ENCODE measurements at regions not wholly inside any gene's neighbourhood (a gene's known extent, or its start where the extent isn't known, plus 50 kb on each side); places are given as distances from the start of the nearest gene placed in this dataset.

DNA sequence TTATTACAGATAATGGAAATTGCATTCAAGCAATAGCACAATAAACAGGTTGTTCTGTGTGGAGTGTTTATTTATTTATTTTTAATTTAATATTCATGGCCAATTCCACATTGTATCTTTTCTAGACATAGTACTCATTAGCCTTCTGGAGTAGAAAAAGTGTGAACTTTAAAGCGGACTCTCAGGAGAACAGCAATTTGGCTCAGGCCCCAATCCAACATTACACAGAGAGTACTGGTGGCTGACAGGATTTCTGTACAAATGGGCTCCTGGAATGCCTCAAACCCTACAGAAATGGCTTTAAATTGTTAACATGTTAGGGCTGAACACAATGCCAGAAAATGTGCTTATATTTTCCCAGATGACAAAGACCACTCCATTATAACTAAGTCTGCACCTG lies 533.9 kb upstream of the NXPH2 start:
- intact Hi-C loops (cut with micrococcal nuclease), result no loop called here
- no peak for DNase-seq (ENCODE audit: low spot score)
- Mint-ChIP-seq H3K9me3 (peaks cover 8% of the 10 kb centered on the region), H3K27me3 (ENCODE audit: low read depth) (no peaks in the 10 kb centered on the region), H3K4me1 (ENCODE audit: low read depth) (no peaks in the 10 kb centered on the region), H3K4me3 (ENCODE audit: low read depth) (no peak overlapping the region), H3K27ac (no peak overlapping the region), H3K36me3 (ENCODE audit: low read depth) (no peaks in the 10 kb centered on the region)

- H3K27me3 Mint-ChIP-seq (ENCODE audit: low read depth), result no peaks in the 10 kb centered on the region
These were observed 516.6 kb upstream of the NXPH2 start for GRCh38 chr2:139296672-139297209.

DNA sequence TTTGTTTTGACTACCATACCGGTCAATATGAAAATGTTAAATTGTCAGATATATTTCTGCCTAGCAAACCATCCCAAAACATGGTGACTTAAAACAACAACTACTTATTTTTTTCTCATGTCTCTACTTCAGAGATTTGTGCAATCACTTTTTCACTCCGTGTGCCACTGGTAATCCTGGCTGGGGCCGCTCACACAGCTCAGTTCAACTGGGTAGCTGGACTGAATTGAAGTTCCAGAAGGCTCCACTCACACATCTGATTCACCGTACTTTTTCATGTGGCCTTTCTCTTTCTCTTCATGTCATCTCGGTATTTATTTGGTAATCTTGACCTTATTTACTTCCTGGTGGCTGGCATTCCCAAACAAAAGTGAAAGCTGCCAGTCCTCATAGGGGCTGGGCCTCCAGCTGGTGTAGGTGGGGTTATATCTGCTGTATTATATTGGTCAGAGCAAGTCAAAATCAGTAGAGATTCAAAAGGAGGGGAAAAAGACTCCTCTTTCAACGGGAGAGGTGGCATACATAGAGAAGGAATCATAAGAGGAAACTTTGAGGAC lies 513.9 kb upstream of the NXPH2 start:
- Mint-ChIP-seq H3K36me3 (ENCODE audit: low read depth) (no peaks in the 10 kb centered on the region), H3K4me1 (ENCODE audit: low read depth) (no peaks in the 10 kb centered on the region), H3K27ac (no peak overlapping the region), H3K4me3 (ENCODE audit: low read depth) (no peak overlapping the region), H3K9me3 (peaks cover 21% of the 10 kb centered on the region), H3K27me3 (ENCODE audit: low read depth) (no peaks in the 10 kb centered on the region)
- no peak for DNase-seq (ENCODE audit: low spot score)
- intact Hi-C loops (cut with micrococcal nuclease), result no loop called here

More at GRCh38 chr2:139296672-139297209, 516.6 kb upstream of the NXPH2 start:
- no peaks in the 10 kb centered on the region for H3K4me1 Mint-ChIP-seq (ENCODE audit: low read depth)
- no peaks in the 10 kb centered on the region for H3K36me3 Mint-ChIP-seq (ENCODE audit: low read depth)
- intact Hi-C loops (cut with micrococcal nuclease), result no loop called here
- H3K9me3 Mint-ChIP-seq, result peaks cover 27% of the 10 kb centered on the region
- H3K27ac Mint-ChIP-seq, result no peak overlapping the region
- H3K4me3 Mint-ChIP-seq (ENCODE audit: low read depth), result no peak overlapping the region
- no peak for DNase-seq (ENCODE audit: low spot score)

GRCh38 chr2:139281124-139281523 lies 500.9 kb upstream of the NXPH2 start:
- H3K4me3 Mint-ChIP-seq (ENCODE audit: low read depth), result no peak overlapping the region
- H3K27ac Mint-ChIP-seq, result no peak overlapping the region
- H3K9me3 Mint-ChIP-seq, result peaks cover 54% of the 10 kb centered on the region
- no peaks in the 10 kb centered on the region for H3K4me1 Mint-ChIP-seq (ENCODE audit: low read depth)
- H3K36me3 Mint-ChIP-seq (ENCODE audit: low read depth), result no peaks in the 10 kb centered on the region
- no peaks in the 10 kb centered on the region for H3K27me3 Mint-ChIP-seq (ENCODE audit: low read depth)
- intact Hi-C loops (cut with micrococcal nuclease), result no loop called here
- no peak for DNase-seq (ENCODE audit: low spot score)

DNA sequence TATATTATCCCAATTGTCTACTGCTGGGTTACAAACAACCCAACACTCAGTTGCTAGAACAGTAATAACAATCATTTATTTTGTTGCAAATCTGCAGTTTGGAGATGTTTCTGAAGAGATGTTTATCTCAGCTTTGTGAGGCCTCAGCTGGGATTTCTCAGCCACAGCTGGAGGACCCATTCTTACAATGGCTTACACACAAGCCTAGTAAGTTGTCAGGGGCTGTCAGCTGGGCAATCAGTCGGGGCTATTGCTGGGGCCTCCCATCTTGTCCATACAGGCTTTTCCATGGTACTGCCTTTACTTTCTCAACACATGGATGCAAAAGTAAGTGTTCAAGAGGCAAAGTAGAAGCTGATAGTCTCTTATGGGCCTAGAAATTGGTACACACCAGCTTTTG lies 491.7 kb upstream of the NXPH2 start:
- no peak overlapping the region for H3K4me3 Mint-ChIP-seq (ENCODE audit: low read depth)
- peaks cover 5% of the 10 kb centered on the region for H3K9me3 Mint-ChIP-seq
- no peak overlapping the region for H3K27ac Mint-ChIP-seq
- intact Hi-C loops (cut with micrococcal nuclease), result no loop called here
- H3K27me3 Mint-ChIP-seq (ENCODE audit: low read depth), result no peaks in the 10 kb centered on the region
- H3K36me3 Mint-ChIP-seq (ENCODE audit: low read depth), result no peaks in the 10 kb centered on the region
- no peaks in the 10 kb centered on the region for H3K4me1 Mint-ChIP-seq (ENCODE audit: low read depth)
- DNase-seq (ENCODE audit: low spot score), result no peak

DNA sequence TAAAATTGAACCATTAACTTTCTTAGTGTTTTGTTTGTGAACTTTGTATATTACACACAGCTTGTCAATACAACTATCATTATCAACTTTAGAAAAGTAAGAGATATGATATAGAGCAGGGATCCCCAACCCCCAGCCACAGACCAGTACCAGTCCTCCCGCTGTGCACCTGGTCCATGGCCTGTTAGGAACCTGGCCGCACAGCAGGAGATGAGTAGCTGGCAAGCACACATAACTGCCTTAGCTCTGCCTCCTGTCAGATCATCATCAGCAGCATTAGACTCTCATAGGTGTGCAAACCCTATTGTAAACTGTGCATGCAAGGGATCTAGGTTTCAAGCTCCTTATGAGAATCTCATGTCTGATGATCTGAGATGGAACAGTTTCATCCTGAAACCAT lies 491.0 kb upstream of the NXPH2 start:
- Mint-ChIP-seq H3K9me3 (peaks cover 12% of the 10 kb centered on the region), H3K27ac (no peak overlapping the region), H3K36me3 (ENCODE audit: low read depth) (no peaks in the 10 kb centered on the region), H3K27me3 (ENCODE audit: low read depth) (no peaks in the 10 kb centered on the region), H3K4me3 (ENCODE audit: low read depth) (no peak overlapping the region), H3K4me1 (ENCODE audit: low read depth) (no peaks in the 10 kb centered on the region)
- intact Hi-C loops (cut with micrococcal nuclease), result no loop called here
- no peak for DNase-seq (ENCODE audit: low spot score)

DNA sequence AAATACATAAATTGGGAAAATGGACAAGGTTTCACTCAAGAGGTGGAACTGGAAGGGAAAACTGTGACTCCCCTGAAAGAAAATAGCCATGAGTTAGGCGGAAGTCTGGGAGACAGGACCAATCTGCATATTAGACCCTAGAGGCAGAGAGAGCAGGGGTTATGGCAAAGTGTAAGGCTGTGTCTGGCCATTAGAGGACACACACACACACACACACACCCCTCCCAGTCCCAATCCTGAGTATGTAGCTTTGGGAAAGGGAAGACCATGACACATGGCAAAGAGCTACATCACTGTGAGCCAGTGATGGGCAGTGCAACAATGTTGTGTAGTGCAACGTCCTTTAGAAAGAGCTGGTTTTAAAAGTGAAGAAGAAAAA lies 479.9 kb upstream of the NXPH2 start:
- Mint-ChIP-seq H3K4me1 (ENCODE audit: low read depth) (no peaks in the 10 kb centered on the region), H3K36me3 (ENCODE audit: low read depth) (no peaks in the 10 kb centered on the region), H3K4me3 (ENCODE audit: low read depth) (no peak overlapping the region), H3K9me3 (peaks cover 19% of the 10 kb centered on the region), H3K27ac (no peak overlapping the region), H3K27me3 (ENCODE audit: low read depth) (no peaks in the 10 kb centered on the region)
- no peak for DNase-seq (ENCODE audit: low spot score)
- intact Hi-C loops (cut with micrococcal nuclease), result no loop called here

DNA sequence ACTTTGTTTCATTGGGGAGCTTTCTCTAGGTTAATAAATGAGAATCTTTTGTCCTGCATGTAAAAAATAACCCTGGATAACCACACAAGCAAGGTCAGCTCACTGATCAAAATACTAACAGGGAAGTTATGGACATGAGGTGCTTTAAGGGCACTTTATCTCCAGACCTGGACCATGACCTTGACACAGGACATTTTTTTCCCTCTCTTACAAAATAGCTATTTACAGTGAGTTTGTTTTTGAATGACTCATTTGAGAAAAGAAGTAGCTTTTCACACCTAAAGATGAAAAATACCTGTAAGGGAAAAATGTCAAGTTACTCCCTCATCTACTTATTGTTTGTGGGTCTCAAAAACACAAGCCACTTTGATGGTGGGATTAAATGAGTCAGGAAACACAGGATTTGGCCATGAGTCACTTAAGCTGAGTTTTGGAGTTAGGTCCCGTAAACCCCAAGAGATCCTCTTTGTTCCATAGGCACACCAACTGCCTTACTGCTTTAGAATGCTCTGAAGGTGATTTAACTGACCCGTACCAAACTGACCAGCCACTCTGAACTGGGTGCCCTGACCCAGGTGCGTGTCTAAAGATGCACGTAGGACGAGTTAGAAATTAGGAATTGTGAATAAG lies 479.3 kb upstream of the NXPH2 start:
- no peak overlapping the region for H3K27ac Mint-ChIP-seq
- H3K9me3 Mint-ChIP-seq, result peaks cover 19% of the 10 kb centered on the region
- H3K36me3 Mint-ChIP-seq (ENCODE audit: low read depth), result no peaks in the 10 kb centered on the region
- DNase-seq (ENCODE audit: low spot score), result no peak
- intact Hi-C loops (cut with micrococcal nuclease), result no loop called here
- no peak overlapping the region for H3K4me3 Mint-ChIP-seq (ENCODE audit: low read depth)
- no peaks in the 10 kb centered on the region for H3K4me1 Mint-ChIP-seq (ENCODE audit: low read depth)
- no peaks in the 10 kb centered on the region for H3K27me3 Mint-ChIP-seq (ENCODE audit: low read depth)

GRCh38 chr2:139241286-139241685 lies 461.1 kb upstream of the NXPH2 start:
- DNase-seq (ENCODE audit: low spot score), result no peak
- H3K4me1 Mint-ChIP-seq (ENCODE audit: low read depth), result no peaks in the 10 kb centered on the region
- intact Hi-C loops (cut with micrococcal nuclease), result no loop called here
- no peaks in the 10 kb centered on the region for H3K27me3 Mint-ChIP-seq (ENCODE audit: low read depth)
- H3K27ac Mint-ChIP-seq, result no peak overlapping the region
- H3K36me3 Mint-ChIP-seq (ENCODE audit: low read depth), result no peaks in the 10 kb centered on the region
- H3K9me3 Mint-ChIP-seq, result peaks cover 21% of the 10 kb centered on the region
- no peak overlapping the region for H3K4me3 Mint-ChIP-seq (ENCODE audit: low read depth)

GRCh38 chr2:139237023-139237422 lies 456.8 kb upstream of the NXPH2 start:
- intact Hi-C loops (cut with micrococcal nuclease), result no loop called here
- no peaks in the 10 kb centered on the region for H3K36me3 Mint-ChIP-seq (ENCODE audit: low read depth)
- no peaks in the 10 kb centered on the region for H3K27me3 Mint-ChIP-seq (ENCODE audit: low read depth)
- no peak for DNase-seq (ENCODE audit: low spot score)
- no peaks in the 10 kb centered on the region for H3K4me1 Mint-ChIP-seq (ENCODE audit: low read depth)
- H3K9me3 Mint-ChIP-seq, result peaks cover 17% of the 10 kb centered on the region
- H3K4me3 Mint-ChIP-seq (ENCODE audit: low read depth), result no peak overlapping the region
- no peak overlapping the region for H3K27ac Mint-ChIP-seq

GRCh38 chr2:139230881-139231280 lies 450.7 kb upstream of the NXPH2 start:
- H3K27me3 Mint-ChIP-seq (ENCODE audit: low read depth), result no peaks in the 10 kb centered on the region
- H3K4me3 Mint-ChIP-seq (ENCODE audit: low read depth), result no peak overlapping the region
- peaks cover 16% of the 10 kb centered on the region for H3K9me3 Mint-ChIP-seq
- no peak for DNase-seq (ENCODE audit: low spot score)
- H3K4me1 Mint-ChIP-seq (ENCODE audit: low read depth), result no peaks in the 10 kb centered on the region
- intact Hi-C loops (cut with micrococcal nuclease), result no loop called here
- no peak overlapping the region for H3K27ac Mint-ChIP-seq
- no peaks in the 10 kb centered on the region for H3K36me3 Mint-ChIP-seq (ENCODE audit: low read depth)

DNA sequence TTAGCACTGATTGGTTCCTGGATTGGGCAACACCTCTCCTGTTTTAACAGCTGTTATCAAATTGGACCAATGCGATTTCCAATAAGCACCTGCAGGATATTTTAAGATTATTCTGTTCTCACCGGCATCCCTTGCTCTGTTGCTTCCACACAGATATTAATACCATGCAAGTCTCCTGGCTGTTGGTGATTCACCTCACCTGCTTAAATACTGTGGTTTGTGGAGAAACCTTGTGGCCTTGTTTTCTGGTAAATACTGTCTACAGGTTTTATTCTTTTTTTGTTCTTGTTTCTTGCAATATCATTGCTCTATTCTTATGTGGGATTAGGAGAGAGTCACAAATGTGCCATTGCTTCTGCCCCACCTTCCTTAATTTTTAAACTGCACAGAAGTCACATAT lies 448.1 kb upstream of the NXPH2 start:
- no peak for DNase-seq (ENCODE audit: low spot score)
- H3K27me3 Mint-ChIP-seq (ENCODE audit: low read depth), result no peaks in the 10 kb centered on the region
- H3K27ac Mint-ChIP-seq, result no peak overlapping the region
- H3K9me3 Mint-ChIP-seq, result peaks cover 11% of the 10 kb centered on the region
- H3K4me1 Mint-ChIP-seq (ENCODE audit: low read depth), result no peaks in the 10 kb centered on the region
- intact Hi-C loops (cut with micrococcal nuclease), result no loop called here
- no peak overlapping the region for H3K4me3 Mint-ChIP-seq (ENCODE audit: low read depth)
- H3K36me3 Mint-ChIP-seq (ENCODE audit: low read depth), result no peaks in the 10 kb centered on the region

- Mint-ChIP-seq H3K27me3 (ENCODE audit: low read depth) (no peaks in the 10 kb centered on the region), H3K4me3 (ENCODE audit: low read depth) (no peak overlapping the region), H3K27ac (no peak overlapping the region), H3K9me3 (peaks cover 18% of the 10 kb centered on the region), H3K4me1 (ENCODE audit: low read depth) (no peaks in the 10 kb centered on the region), H3K36me3 (ENCODE audit: low read depth) (no peaks in the 10 kb centered on the region)
- intact Hi-C loops (cut with micrococcal nuclease), result no loop called here
- DNase-seq (ENCODE audit: low spot score), result no peak
These were observed 445.8 kb upstream of the NXPH2 start for GRCh38 chr2:139225961-139226360.
